GM10266 (cell line): ENCODE measurements at regions not wholly inside any gene's neighbourhood (a gene's known extent, or its start where the extent isn't known, plus 50 kb on each side); places are given as distances from the start of the nearest gene placed in this dataset.

Experiments used
- DNase-seq: peaks from one replicate; pipeline ENCODE4 v3.0.0; 2012; ENCODE audit errors: extremely low spot score
- TF ChIP-seq, protein P1 (sequence below): IDR thresholded peaks from 2 replicates; pipeline ENCODE4 v1.5.1; 2012; ENCODE audit warnings: mild to moderate bottlenecking, low read depth; ENCODE audit not compliant: control insufficient read depth, insufficient read depth; ENCODE audit errors: missing control alignments

DNA sequence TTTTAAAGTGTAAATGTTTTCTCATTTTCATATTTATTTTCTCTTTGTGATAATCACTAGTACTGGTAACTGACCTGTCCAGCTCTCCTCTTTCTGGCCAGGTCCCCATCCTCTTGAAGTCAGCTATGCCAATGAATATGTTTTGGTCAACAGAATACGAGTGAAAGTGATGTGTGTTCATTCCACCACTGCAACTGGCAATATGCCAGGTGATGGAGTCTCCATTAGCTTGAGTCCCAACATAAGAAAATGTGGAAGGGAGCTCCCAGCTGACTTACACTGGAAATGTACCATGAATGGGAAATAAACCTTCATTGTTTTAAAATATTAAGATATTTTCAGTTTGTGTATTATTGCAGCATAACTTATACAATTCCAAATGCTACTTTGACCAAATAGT lies 75.8 kb downstream of the CCDC34 start:
- no peak for DNase-seq
- TF ChIP-seq, protein P1, sequence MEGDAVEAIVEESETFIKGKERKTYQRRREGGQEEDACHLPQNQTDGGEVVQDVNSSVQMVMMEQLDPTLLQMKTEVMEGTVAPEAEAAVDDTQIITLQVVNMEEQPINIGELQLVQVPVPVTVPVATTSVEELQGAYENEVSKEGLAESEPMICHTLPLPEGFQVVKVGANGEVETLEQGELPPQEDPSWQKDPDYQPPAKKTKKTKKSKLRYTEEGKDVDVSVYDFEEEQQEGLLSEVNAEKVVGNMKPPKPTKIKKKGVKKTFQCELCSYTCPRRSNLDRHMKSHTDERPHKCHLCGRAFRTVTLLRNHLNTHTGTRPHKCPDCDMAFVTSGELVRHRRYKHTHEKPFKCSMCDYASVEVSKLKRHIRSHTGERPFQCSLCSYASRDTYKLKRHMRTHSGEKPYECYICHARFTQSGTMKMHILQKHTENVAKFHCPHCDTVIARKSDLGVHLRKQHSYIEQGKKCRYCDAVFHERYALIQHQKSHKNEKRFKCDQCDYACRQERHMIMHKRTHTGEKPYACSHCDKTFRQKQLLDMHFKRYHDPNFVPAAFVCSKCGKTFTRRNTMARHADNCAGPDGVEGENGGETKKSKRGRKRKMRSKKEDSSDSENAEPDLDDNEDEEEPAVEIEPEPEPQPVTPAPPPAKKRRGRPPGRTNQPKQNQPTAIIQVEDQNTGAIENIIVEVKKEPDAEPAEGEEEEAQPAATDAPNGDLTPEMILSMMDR, result no peak

DNA sequence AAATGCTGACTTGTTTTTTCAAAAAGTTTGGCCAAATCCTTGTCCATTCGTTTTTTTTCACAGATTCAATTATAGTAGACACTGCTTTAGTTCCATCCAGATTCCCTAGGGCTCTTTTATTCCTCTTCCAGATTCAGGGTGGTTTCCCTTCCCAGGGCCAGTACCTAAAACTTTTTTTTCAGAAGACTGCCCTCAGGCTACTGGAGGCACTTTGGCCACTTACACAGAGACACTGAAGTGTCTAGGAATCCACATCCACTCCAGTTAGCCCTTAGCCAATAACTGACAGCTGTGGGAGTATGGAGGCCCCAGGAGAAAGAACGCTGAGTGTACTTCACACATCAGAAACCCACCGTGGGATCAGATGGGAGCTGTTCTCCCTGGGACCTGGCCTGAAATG lies 77.3 kb downstream of the CCDC34 start:
- DNase-seq, result no peak
- TF ChIP-seq, protein P1, result no peak

DNA sequence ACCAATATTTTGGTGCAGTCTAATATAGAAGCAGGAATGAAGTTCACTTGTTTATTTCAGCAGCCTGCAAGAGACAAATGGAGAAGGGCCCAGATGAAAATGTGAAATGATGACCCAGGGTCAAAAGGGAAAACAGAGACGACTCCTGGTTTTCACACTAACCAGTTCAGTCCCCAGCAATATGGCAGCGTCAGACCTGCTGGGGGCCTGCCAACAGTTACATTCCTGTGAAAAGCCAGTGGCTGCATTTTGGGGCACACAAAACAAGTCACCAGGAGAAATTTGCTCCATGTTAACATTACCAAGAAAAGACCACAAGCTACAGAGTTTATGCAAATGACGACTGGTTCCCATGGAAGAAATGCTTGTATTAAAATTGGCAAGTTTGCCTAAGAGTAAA lies 80.2 kb downstream of the CCDC34 start:
- TF ChIP-seq, protein P1, result no peak
- no peak for DNase-seq

DNA sequence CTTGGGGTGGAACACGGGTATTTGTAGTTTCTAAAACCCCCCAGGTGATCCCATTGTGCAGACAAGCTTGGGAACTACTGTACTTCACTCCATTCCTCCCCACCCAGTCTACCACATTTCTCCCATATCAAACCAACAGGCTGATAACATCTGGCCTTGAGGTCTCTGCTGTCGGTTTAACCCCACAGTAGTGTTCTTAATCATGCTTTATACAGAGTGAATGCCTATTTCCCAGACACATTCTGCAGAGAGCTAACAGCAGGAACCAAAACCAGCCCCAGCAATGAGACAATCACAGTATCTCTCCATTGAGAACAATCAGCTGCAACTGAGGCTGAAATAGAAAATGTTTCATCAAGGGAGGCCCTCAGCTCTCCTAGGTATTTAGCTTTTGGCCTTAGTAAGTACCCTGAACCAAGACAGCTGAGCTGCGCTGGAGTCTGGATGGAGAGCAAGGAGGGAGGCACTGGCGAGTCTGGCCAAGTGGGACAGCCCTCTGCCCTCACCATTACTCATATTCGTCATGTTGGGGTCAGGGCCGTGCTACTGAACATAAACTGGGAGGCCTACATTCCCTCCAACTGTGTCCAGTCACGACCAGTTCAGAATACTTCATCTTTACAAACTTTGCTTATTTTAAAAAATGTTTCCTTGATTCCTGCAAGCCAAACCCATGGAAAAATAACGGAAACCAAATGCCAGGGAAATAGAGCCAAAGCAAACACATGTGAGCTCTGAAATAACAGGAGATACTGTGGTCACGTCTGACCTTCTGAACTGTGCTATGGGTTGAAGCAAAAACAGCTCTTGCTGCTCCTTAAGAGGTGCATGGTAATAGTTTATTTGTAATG lies 81.0 kb downstream of the CCDC34 start:
- peak; percentile 13 for DNase-seq
- TF ChIP-seq, protein P1, result no peak

DNA sequence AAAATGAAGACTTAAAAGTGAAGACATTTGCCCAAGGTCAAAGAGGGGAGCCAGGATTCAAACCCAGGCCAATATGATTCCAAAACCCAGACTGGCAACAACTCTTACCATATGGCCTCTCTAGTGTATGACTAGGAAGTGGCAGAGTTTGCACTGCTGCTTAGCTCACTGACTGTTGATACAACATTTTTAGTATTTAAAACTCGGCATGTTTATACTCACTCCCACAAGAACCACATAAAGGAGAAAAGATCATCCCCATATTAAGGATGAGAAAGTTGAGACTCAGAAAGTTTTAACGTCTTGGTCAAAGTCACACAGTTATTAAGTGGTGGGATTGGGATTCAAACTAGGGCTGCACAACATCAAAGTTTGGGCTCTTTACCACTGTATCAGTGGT lies 81.7 kb downstream of the CCDC34 start:
- TF ChIP-seq, protein P1, result no peak
- DNase-seq, result no peak

DNA sequence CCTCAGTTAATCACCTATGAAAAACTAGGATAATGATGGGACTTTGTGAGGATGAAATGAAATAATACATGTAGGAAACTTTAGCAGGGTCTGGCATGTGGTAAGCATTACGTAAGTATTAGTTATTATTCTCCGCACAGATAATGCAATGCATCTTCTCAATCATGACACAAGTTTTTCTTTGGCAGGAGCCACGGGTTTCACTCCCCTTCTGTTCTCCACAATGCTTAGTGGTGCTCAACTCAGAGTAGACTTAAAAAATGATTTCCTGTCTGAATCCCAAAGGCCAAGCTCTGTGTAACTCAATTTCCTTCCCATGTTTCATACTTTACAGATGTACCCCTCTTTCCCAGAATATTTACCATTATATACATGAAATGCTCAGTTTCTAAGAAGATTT lies 82.9 kb downstream of the CCDC34 start:
- DNase-seq, result no peak
- TF ChIP-seq, protein P1, result no peak

DNA sequence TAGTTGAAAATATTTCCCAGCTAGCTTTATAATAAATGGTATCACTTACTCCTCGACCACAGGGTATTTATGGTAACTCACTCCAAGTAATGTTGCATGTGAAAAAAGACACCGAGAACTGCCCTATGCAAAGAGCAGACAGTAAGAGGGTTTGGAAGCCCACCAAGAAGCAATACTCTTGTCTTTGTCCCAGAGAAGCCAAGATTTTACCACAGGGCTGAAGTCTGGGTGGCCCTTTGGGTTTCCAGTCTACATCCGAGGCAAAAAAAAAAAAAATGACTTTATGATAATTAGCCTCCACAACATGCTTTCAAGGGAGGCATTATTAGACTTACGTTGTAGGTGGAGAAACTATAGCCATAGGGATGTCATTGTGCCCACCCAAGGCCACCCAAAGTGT lies 83.6 kb downstream of the CCDC34 start:
- TF ChIP-seq, protein P1, result no peak
- no peak for DNase-seq
